Mucosa of descending colon (tissue), 3 donors: ENCODE measurements at regions not wholly inside any gene's neighbourhood (a gene's known extent, or its start where the extent isn't known, plus 50 kb on each side); places are given as distances from the start of the nearest gene placed in this dataset.

Experiments
- ATAC-seq: fragments of 200-7000 bp; cut with Tn5 transposase; one replicate; pipeline ENCODE4 v1.9.1; 2020; ENCODE audit warnings: mild to moderate bottlenecking, moderate library complexity
- DNase-seq, 3 donors: peaks; one replicate each; pipeline ENCODE4 v3.0.0-alpha.2; 2020
- H3K36me3 ChIP-seq: fragments of 200-600 bp; one replicate; pipeline ENCODE4 v1.8.0; 2021; ENCODE audit warnings: low read depth, mild to moderate bottlenecking
- H3K4me1 ChIP-seq: fragments of 200-600 bp; one replicate; pipeline ENCODE4 v1.8.0; 2021; ENCODE audit warnings: low read depth, mild to moderate bottlenecking
- H3K4me3 ChIP-seq: fragments of 200-600 bp; one replicate; pipeline ENCODE4 v1.8.0; 2021; ENCODE audit warnings: mild to moderate bottlenecking
- H3K9me3 ChIP-seq: fragments of 200-600 bp; one replicate; pipeline ENCODE4 v1.8.0; 2021; ENCODE audit warnings: mild to moderate bottlenecking
- CTCF ChIP-seq: fragments of 200-600 bp; IDR thresholded peaks from one replicate; pipeline ENCODE4 v1.8.0; 2022; ENCODE audit warnings: antibody characterized with exemption, mild to moderate bottlenecking
- intact Hi-C, 2 donors: fragments of 100-400 bp; cut with DNase I in 1 of 2; cut with micrococcal nuclease in 1 of 2; formaldehyde crosslinking; loops; one replicate each; pipeline versions ENCODE4 v1.11.0 to v1.11.1; 2022; cut with DNase I, micrococcal nuclease
- donor health status: DM: no; HTN: no; CAD: no; lungs with moderate emphysema.
- donor health status: DM: no; HTN: no; CAD: no.
- donor health status: DM: no; HTN: yes; CAD: no.

- Histone ChIP-seq H3K4me1 (no peaks in the 10 kb centered on the region), H3K9me3 (peaks cover 68% of the 10 kb centered on the region), H3K36me3 (no peaks in the 10 kb centered on the region), H3K4me3 (no peak overlapping the region)
- no peak for TF ChIP-seq CTCF
- intact Hi-C loops = no loop called here
- DNase-seq (no peak), ATAC-seq (no peak)
Observed at GRCh38 chr14:87524011-87524410, 469.0 kb downstream of the GALC start.

GRCh38 chr14:87522575-87522974 lies 470.4 kb downstream of the GALC start:
- no peak for DNase-seq
- ATAC-seq = no peak
- no peak for TF ChIP-seq CTCF
- peaks cover 72% of the 10 kb centered on the region for H3K9me3 ChIP-seq
- no peaks in the 10 kb centered on the region for H3K4me1 ChIP-seq
- no peak overlapping the region for H3K4me3 ChIP-seq
- H3K36me3 ChIP-seq = no peaks in the 10 kb centered on the region
- intact Hi-C loops = no loop called here

GRCh38 chr14:87508333-87508732 lies 484.6 kb downstream of the GALC start:
- no peak for TF ChIP-seq CTCF
- DNase-seq (no peak), ATAC-seq (no peak)
- no peaks in the 10 kb centered on the region for H3K36me3 ChIP-seq
- intact Hi-C loops = no loop called here
- no peak overlapping the region for H3K4me3 ChIP-seq
- H3K4me1 ChIP-seq = no peaks in the 10 kb centered on the region
- peaks cover 51% of the 10 kb centered on the region for H3K9me3 ChIP-seq

- Histone ChIP-seq H3K36me3 (no peaks in the 10 kb centered on the region), H3K4me3 (no peak overlapping the region), H3K4me1 (no peaks in the 10 kb centered on the region), H3K9me3 (peaks cover 53% of the 10 kb centered on the region)
- TF ChIP-seq CTCF = no peak
- ATAC-seq (no peak), DNase-seq (no peak)
- intact Hi-C loops = no loop called here
Observed at GRCh38 chr14:87503711-87504110, 489.3 kb downstream of the GALC start.

GRCh38 chr14:87497301-87497700 lies 495.7 kb downstream of the GALC start:
- H3K4me3 ChIP-seq = no peak overlapping the region
- TF ChIP-seq CTCF = no peak
- no peak for ATAC-seq
- intact Hi-C loops = no loop called here
- DNase-seq = no peak
- H3K9me3 ChIP-seq = peaks cover 30% of the 10 kb centered on the region
- no peaks in the 10 kb centered on the region for H3K4me1 ChIP-seq
- H3K36me3 ChIP-seq = no peaks in the 10 kb centered on the region

- H3K4me1 ChIP-seq = no peaks in the 10 kb centered on the region
- TF ChIP-seq CTCF = no peak
- no peak for ATAC-seq
- DNase-seq = no peak
- H3K36me3 ChIP-seq = no peaks in the 10 kb centered on the region
- intact Hi-C loops = no loop called here
- no peak overlapping the region for H3K4me3 ChIP-seq
- peaks cover 30% of the 10 kb centered on the region for H3K9me3 ChIP-seq
Observed at GRCh38 chr14:87494010-87494409, 499.0 kb downstream of the GALC start.
